Endothelial cell of umbilical vein (primary cell): ENCODE measurements at regions not wholly inside any gene's neighbourhood (a gene's known extent, or its start where the extent isn't known, plus 50 kb on each side); places are given as distances from the start of the nearest gene placed in this dataset.

Source experiments
- BruUV-seq: library from RNA; stranded (reverse); fragments of 400-500 nt; replicated peaks from 2 replicates; lab custom pipeline; 2021; lab: Mats Ljungman, UMichigan
- CTCF ChIA-PET: fragments of 300-600, 350-600 bp; sonication (Branson Sonifier 250); formaldehyde crosslinking; loops from one replicate; lab custom pipeline; 2021; ENCODE audit warnings: antibody characterized with exemption, inconsistent platforms; lab: Charles Lee
- POLR2A ChIA-PET: fragments of 300-600, 350-600 bp; sonication (Branson Sonifier 250); formaldehyde crosslinking; loops from one replicate; lab custom pipeline; 2021; ENCODE audit warnings: antibody characterized with exemption, inconsistent platforms; lab: Charles Lee
- DNase-seq: peaks from one replicate; pipeline ENCODE4 v3.0.0-alpha.2; 2011; ENCODE audit warnings: low read depth, low spot score
- FAIRE-seq: peaks from 2 replicates; lab custom pipeline; 2011; peaks lifted over from hg19 to GRCh38; lab: Jason Lieb, UNC
- H2AFZ ChIP-seq: 2 replicates; pipeline ENCODE4 v1.6.0; 2012; ENCODE audit warnings: low read depth, low read length, control low read depth, inconsistent platforms
- H3K27ac ChIP-seq: 2 replicates; pipeline ENCODE4 v1.5.1; 2011; ENCODE audit warnings: low read depth, mild to moderate bottlenecking, control low read depth, low read length, moderate library complexity; ENCODE audit not compliant: insufficient read depth
- H3K27me3 ChIP-seq, 2 experiments: 2 replicates each; pipeline versions ENCODE4 v1.6.0 to v1.6.1; 2011; ENCODE audit warnings: low read length in 2 of 2, mixed read lengths in 1 of 2; ENCODE audit not compliant: control insufficient read depth in 2 of 2, insufficient read depth in 2 of 2
- H3K36me3 ChIP-seq, 2 experiments: 2 replicates in 1 of 2; 3 replicates in 1 of 2; pipeline ENCODE4 v1.5.1; 2011; ENCODE audit warnings: low read length in 2 of 2, mild to moderate bottlenecking in 1 of 2, moderate library complexity in 1 of 2; ENCODE audit not compliant: control insufficient read depth in 2 of 2, insufficient read depth in 2 of 2; ENCODE audit errors: extremely low read depth in 1 of 2
- H3K4me1 ChIP-seq: 3 replicates; pipeline ENCODE4 v1.5.1; 2011; ENCODE audit warnings: mild to moderate bottlenecking, low read length; ENCODE audit not compliant: control insufficient read depth, insufficient read depth; ENCODE audit errors: extremely low read depth
- H3K4me2 ChIP-seq: 2 replicates; pipeline ENCODE4 v1.6.1; 2011; ENCODE audit warnings: low read length, control low read depth, mixed read lengths; ENCODE audit not compliant: insufficient read depth
- H3K4me3 ChIP-seq, 3 experiments: fragments of 200-600 bp in 1 of 3; sonication (generic), shearing (Covaris generic) in 1 of 3; replicated peaks in 1 of 3; 2 replicates each; pipeline ENCODE4 v1.5.1; 2011 to 2016; ENCODE audit warnings: control low read depth in 3 of 3, low read length in 3 of 3, mild to moderate bottlenecking in 2 of 3, inconsistent platforms in 1 of 3, low read depth in 1 of 3, moderate library complexity in 1 of 3; ENCODE audit not compliant: insufficient read depth in 1 of 3
- H3K79me2 ChIP-seq: 2 replicates; pipeline ENCODE4 v1.6.0; 2012; ENCODE audit warnings: low read length, inconsistent platforms; ENCODE audit not compliant: control insufficient read depth, insufficient read depth
- H3K9ac ChIP-seq: replicated peaks from 2 replicates; pipeline ENCODE3; 2011; ENCODE audit warnings: low read length, control low read depth; ENCODE audit not compliant: insufficient read depth; ENCODE audit errors: extremely low read depth
- H3K9me1 ChIP-seq: replicated peaks from 3 replicates; pipeline ENCODE4 v1.6.0; 2011; ENCODE audit warnings: mild to moderate bottlenecking, low read length; ENCODE audit not compliant: control insufficient read depth, insufficient read depth; ENCODE audit errors: extremely low read depth
- H3K9me3 ChIP-seq: replicated peaks from 2 replicates; pipeline ENCODE4 v1.5.1; 2012; ENCODE audit warnings: low read length, inconsistent platforms; ENCODE audit not compliant: control insufficient read depth, insufficient read depth
- H4K20me1 ChIP-seq: replicated peaks from 2 replicates; pipeline ENCODE3; 2011; ENCODE audit warnings: mild to moderate bottlenecking, low read length; ENCODE audit not compliant: control insufficient read depth, insufficient read depth; ENCODE audit errors: extremely low read depth
- EZH2 ChIP-seq: IDR thresholded peaks from 2 replicates; pipeline ENCODE4 v1.6.1; 2012; ENCODE audit warnings: borderline replicate concordance, low read depth, mild to moderate bottlenecking, moderate library complexity, low read length, inconsistent platforms; ENCODE audit not compliant: severe bottlenecking
- FOS ChIP-seq: IDR thresholded peaks from 2 replicates; pipeline ENCODE4 v1.6.1; 2011; ENCODE audit warnings: mild to moderate bottlenecking, low read length, moderate library complexity, borderline replicate concordance; ENCODE audit not compliant: insufficient read depth
- GATA2 ChIP-seq: IDR thresholded peaks from 2 replicates; pipeline ENCODE4 v1.7.0; 2011; ENCODE audit warnings: low read depth, mild to moderate bottlenecking, moderate library complexity, mixed read lengths, low read length; ENCODE audit not compliant: insufficient read length, insufficient read depth
- JUN ChIP-seq: IDR thresholded peaks from 2 replicates; pipeline ENCODE4 v1.6.1; 2011; ENCODE audit warnings: borderline replicate concordance, low read depth; ENCODE audit not compliant: insufficient read length, insufficient read depth
- MYC ChIP-seq: IDR thresholded peaks from one replicate; pipeline ENCODE4 v1.6.1; 2011; ENCODE audit warnings: mild to moderate bottlenecking, low read depth, low read length
- POLR2A ChIP-seq: IDR thresholded peaks from 2 replicates; pipeline ENCODE4 v1.6.1; 2012; ENCODE audit warnings: low read depth, mild to moderate bottlenecking, control low read depth, low read length
- POLR2AphosphoS5 ChIP-seq: IDR thresholded peaks from 2 replicates; pipeline ENCODE4 v1.6.1; 2012; ENCODE audit warnings: low read depth, mild to moderate bottlenecking, control low read depth, low read length, moderate library complexity; ENCODE audit not compliant: insufficient read depth
- dilution Hi-C: fragments of 300-500 bp; cut with MboI; formaldehyde crosslinking; loops from one replicate; pipeline ENCODE4 v1.15.0; 2019; ENCODE audit warnings: low sequenced_read_pairs; ENCODE audit not compliant: extremely low pct_ligation_motif_present
- intact Hi-C: fragments of 100-400 bp; cut with micrococcal nuclease; formaldehyde crosslinking; loops from one replicate; pipeline ENCODE4 v1.10.0; 2022
- TF ChIP-seq, protein P1 (sequence below), 2 donors: IDR thresholded peaks; 1 replicate in 1 of 2; 2 replicates in 1 of 2; pipeline ENCODE4 v1.5.1; 2011; ENCODE audit warnings: low read length in 2 of 2, mild to moderate bottlenecking in 2 of 2, moderate library complexity in 2 of 2, control low read depth in 1 of 2, inconsistent platforms in 1 of 2, low read depth in 1 of 2; ENCODE audit not compliant: insufficient read depth in 1 of 2; ENCODE audit errors: extremely low read depth in 1 of 2
- TF ChIP-seq, protein P2 (sequence below): IDR thresholded peaks from 2 replicates; pipeline ENCODE4 v1.6.1; 2011; ENCODE audit not compliant: insufficient read depth, insufficient read length

DNA sequence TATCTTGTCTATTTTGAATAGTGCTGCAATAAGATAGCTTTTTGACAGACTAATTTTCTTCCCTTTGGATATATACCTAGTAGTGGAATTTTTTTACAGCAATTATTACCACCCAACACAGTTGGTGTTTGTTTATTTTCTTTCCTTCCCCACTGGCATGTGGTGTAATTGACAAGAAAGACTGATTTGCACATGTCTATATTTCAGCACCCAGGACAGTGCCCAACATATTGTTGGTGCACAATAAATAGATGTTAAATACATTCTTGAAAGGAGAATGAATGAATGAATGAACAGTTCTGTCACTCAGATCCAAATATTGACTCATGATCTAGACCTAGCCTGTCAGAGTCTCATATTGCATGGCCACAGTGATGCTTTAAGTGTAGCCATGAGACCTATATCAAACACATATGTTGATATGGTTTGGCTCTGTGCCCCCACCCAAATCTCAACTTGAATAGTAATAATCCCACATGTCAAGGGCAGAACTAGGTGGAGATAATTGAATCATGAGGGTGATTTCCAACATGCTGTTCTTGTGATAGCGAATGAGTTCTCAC lies 538.2 kb downstream of the NYAP2 start:
- H3K4me2 ChIP-seq, result no peak overlapping the region
- POLR2A ChIA-PET, result no interaction called here
- TF ChIP-seq, protein P1, sequence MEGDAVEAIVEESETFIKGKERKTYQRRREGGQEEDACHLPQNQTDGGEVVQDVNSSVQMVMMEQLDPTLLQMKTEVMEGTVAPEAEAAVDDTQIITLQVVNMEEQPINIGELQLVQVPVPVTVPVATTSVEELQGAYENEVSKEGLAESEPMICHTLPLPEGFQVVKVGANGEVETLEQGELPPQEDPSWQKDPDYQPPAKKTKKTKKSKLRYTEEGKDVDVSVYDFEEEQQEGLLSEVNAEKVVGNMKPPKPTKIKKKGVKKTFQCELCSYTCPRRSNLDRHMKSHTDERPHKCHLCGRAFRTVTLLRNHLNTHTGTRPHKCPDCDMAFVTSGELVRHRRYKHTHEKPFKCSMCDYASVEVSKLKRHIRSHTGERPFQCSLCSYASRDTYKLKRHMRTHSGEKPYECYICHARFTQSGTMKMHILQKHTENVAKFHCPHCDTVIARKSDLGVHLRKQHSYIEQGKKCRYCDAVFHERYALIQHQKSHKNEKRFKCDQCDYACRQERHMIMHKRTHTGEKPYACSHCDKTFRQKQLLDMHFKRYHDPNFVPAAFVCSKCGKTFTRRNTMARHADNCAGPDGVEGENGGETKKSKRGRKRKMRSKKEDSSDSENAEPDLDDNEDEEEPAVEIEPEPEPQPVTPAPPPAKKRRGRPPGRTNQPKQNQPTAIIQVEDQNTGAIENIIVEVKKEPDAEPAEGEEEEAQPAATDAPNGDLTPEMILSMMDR (IDR thresholded peaks at IDR 0.05; ENCODE audit: extremely low read depth in 1 of 2, insufficient read depth in 1 of 2, low read depth in 1 of 2, low read length in 2 of 2), result no peak
- no peak for TF ChIP-seq POLR2AphosphoS5
- no peak for TF ChIP-seq GATA2
- no peak for TF ChIP-seq JUN
- TF ChIP-seq POLR2A, result no peak
- TF ChIP-seq FOS, result no peak
- no peak for TF ChIP-seq EZH2
- TF ChIP-seq, protein P2, sequence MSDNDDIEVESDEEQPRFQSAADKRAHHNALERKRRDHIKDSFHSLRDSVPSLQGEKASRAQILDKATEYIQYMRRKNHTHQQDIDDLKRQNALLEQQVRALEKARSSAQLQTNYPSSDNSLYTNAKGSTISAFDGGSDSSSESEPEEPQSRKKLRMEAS, result no peak
- TF ChIP-seq MYC, result no peak
- H2AFZ ChIP-seq, result no peak overlapping the region
- FAIRE-seq (no peak), DNase-seq (no peak)
- H3K9me1 ChIP-seq, result no peaks in the 10 kb centered on the region
- CTCF ChIA-PET, result no interaction called here
- no TSS peak for BruUV-seq
- no peaks in the 10 kb centered on the region for H3K36me3 ChIP-seq
- H3K27me3 ChIP-seq, result no peaks in the 10 kb centered on the region
- H3K9ac ChIP-seq, result no peak overlapping the region
- no peaks in the 10 kb centered on the region for H4K20me1 ChIP-seq
- intact Hi-C loops (no loop called here), dilution Hi-C loops (no loop called here)
- no peaks in the 10 kb centered on the region for H3K4me1 ChIP-seq
- no peak overlapping the region for H3K27ac ChIP-seq
- no peak overlapping the region for H3K4me3 ChIP-seq
- no peaks in the 10 kb centered on the region for H3K9me3 ChIP-seq
- H3K79me2 ChIP-seq, result no peaks in the 10 kb centered on the region
